GM19099 (cell line): ENCODE measurements at regions not wholly inside any gene's neighbourhood (a gene's known extent, or its start where the extent isn't known, plus 50 kb on each side); places are given as distances from the start of the nearest gene placed in this dataset.

ENCODE experiments used
- POLR2A ChIP-seq: IDR thresholded peaks from 3 replicates; pipeline ENCODE4 v1.6.1; 2011; ENCODE audit warnings: low read depth; ENCODE audit not compliant: insufficient read length; ENCODE audit errors: extremely low read depth

DNA sequence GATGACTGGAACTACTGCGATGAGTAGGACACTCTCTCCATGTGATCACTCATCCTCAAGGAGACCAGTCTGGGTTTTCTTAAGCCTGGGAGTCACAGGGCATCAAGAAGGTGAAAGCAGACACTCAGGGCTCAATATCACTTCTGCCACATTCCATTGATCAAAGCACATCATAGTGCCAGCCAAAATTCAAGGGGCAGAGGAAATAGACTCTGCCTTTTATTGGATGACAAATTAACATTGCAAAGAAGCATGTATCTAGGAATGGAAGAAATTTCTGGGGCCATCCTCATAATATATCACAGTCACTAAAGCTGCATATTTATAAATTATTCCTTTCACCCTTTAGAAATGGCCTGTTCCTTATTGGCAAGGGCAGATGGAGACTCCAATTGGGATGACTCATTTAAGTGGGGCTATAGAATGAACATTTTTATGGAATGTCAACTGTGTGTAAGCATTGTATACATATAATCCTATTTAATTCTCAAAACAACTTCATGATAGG, 114.8 kb upstream of the CDC42EP3 start:
- no peak for TF ChIP-seq POLR2A

DNA sequence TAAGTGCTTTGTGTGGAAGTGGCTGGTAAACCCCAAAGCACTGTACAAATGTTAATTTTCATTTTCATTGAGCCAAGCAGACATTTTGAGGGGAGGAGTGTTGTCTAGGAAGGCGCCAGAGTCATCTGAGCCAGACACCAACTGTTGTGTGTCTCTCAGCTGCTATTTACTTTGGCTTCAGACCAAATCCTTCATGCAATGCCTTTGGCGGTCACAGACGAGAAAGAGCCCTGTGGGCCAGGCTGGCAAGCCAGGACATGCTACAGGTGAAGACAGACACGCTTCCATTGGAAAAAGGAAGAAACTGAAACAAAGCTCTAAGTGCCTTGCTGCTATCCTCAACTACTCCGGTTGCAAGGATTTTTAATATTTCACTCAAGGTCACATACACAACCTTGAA, 115.4 kb upstream of the CDC42EP3 start:
- TF ChIP-seq POLR2A = no peak

GRCh38 chr2:37788602-37789209, 117.3 kb upstream of the CDC42EP3 start:
- TF ChIP-seq POLR2A = no peak

- no peak for TF ChIP-seq POLR2A
These were observed 118.6 kb upstream of the CDC42EP3 start for GRCh38 chr2:37790019-37790418.

DNA sequence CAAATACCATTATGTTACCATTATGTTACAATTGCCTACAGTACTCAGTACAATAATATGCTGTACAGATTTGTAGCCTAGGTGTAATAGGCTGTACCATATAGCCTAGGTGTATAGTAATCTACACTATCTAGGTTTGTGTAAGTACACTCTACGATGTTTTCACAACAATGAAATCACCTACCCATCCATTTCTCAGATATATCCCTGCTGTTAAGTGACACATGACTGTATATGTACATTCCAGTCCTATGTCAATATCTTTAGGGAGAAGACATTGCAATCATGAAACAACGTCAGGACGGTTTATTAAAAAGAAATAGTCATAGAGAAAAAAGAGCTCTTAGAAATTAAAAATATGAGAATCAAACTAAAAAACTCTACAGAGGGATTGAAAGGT, 119.0 kb upstream of the CDC42EP3 start:
- no peak for TF ChIP-seq POLR2A

GRCh38 chr2:37792366-37792765, 120.9 kb upstream of the CDC42EP3 start:
- TF ChIP-seq POLR2A = no peak

GRCh38 chr2:37793004-37793403, 121.6 kb upstream of the CDC42EP3 start:
- no peak for TF ChIP-seq POLR2A

GRCh38 chr2:37794717-37795116, 123.3 kb upstream of the CDC42EP3 start:
- TF ChIP-seq POLR2A = no peak

GRCh38 chr2:37795456-37795855, 124.0 kb upstream of the CDC42EP3 start:
- TF ChIP-seq POLR2A = no peak

DNA sequence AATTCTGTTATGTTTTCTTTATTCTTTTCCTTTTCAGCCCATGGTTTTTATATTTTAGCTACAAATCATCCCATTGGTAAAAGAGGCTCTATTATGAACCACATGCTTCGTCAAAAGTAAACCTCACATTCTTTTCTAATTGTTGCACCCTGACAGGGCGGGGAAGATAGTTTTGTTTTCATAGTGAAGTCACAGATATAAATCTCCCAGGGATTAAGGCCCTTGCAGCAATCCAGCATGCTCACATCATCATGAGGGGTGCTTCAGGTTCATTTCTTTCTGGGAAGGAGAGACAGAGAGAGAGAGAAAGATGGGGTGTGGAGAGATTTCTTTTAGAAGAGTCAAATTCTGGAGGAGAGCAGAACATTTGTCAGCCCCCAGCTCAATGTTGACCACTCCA, 124.5 kb upstream of the CDC42EP3 start:
- no peak for TF ChIP-seq POLR2A

- no peak for TF ChIP-seq POLR2A
These were observed 125.0 kb upstream of the CDC42EP3 start for GRCh38 chr2:37796481-37796880.

DNA sequence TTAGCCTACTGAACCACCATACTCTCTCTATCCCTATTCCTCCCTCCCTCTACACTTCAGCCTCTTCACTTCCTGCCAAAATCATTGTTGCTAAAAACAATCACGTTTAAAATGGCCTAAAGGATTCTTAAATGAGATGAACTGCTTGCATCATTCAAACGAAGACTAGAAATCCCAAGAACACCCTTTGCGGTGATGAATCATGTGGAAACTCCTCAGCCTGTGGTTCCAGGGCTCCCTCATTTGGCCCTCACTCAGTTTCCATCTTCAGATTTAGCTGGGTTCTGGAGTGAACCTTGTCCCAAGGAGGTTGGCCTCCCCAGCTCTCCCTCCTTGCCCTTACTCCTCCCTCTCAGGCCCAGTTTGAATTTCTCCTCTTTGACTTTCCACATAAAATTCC, 125.6 kb upstream of the CDC42EP3 start:
- TF ChIP-seq POLR2A = no peak

GRCh38 chr2:37798315-37799005, 126.6 kb upstream of the RMDN2 start:
- no peak for TF ChIP-seq POLR2A

- TF ChIP-seq POLR2A = no peak
These were observed 124.8 kb upstream of the RMDN2 start for GRCh38 chr2:37800176-37800858.

DNA sequence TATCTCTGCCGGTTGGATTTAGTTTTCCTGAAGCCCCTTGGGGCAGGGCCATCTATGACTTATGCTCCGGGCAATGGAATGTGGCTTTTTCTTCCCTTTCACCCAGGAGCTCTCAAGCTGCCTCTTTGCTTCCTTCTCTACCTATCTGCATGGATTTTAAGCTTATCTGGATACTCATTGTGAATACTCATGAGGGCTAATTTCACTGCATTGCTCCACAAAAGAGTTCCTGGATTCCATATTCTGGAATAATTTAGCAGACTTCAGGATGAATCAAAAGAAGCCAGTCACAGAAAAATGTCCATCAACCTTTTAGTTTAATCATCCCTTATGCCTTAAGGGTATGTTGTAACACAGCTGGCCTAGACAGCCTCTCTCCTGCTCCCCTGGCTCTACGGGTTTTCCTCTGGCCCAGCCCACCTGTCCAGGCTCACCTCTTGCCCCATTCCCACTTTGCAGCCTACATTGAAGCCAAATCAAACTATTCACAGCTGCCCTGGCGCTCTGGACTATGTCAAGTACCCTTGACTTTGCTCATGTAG, 122.8 kb upstream of the RMDN2 start:
- TF ChIP-seq POLR2A = no peak
